Cardiac fibroblast (primary cell): ENCODE measurements at regions not wholly inside any gene's neighbourhood (a gene's known extent, or its start where the extent isn't known, plus 50 kb on each side); places are given as distances from the start of the nearest gene placed in this dataset.

Experiments
- DNase-seq, 2 donors: peaks; one replicate each; pipeline versions ENCODE4 v3.0.0 to v3.0.0-alpha.2; 2010; ENCODE audit warnings: low read depth in 2 of 2
- H3K4me3 ChIP-seq, 2 donors: replicated peaks in 1 of 2; 1 replicate in 1 of 2; 2 replicates in 1 of 2; pipeline ENCODE4 v1.5.1; 2011; ENCODE audit warnings: low read depth in 2 of 2, low read length in 2 of 2, mild to moderate bottlenecking in 2 of 2, moderate library complexity in 1 of 2
- TF ChIP-seq, protein P1 (sequence below): IDR thresholded peaks from one replicate; pipeline ENCODE4 v1.5.1; 2011; ENCODE audit warnings: low read depth, mild to moderate bottlenecking, low read length, inconsistent platforms

DNA sequence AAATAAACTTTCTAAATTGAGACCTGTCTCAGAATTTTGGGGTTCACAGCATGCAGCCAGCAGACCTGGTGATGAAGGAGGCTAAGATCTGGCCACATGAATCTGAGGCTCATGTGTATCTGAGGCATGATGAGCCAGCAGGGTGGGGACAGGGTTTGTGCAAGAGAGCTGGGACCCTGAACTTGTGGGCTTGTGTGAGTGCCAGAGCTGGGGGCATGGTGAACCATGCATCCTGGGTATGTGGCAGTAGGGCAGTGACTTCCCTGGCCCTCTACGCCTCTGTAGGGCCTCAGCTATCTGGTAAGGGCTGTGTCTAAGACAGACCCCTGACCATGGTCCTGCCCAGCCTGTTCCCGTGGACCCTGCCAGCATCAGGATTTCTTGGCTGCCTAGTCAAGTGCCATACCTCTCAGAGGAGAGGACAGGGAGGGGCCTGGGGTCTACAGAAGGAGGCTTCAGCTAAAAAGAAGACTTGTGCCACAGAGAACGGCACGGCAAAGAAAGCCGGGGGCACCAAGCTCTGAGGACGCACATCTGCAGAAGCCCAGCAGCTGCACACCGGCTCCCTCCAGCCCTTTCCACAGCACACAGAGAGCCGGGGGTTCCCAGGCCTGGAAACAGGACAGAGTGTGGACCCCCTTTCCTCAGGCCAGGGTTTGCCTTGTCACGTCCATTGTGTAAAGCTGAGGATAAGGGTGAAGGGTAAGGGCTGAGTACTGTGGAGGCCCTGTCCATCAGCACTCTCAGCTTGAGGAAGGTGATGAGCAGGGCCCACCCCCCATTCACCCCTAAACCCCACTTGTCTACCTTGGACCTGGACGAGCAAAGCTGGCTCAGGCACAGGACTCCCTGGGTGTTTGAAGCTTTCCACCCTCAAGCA lies 130.1 kb downstream of the MRPL36 start:
- TF ChIP-seq, protein P1, sequence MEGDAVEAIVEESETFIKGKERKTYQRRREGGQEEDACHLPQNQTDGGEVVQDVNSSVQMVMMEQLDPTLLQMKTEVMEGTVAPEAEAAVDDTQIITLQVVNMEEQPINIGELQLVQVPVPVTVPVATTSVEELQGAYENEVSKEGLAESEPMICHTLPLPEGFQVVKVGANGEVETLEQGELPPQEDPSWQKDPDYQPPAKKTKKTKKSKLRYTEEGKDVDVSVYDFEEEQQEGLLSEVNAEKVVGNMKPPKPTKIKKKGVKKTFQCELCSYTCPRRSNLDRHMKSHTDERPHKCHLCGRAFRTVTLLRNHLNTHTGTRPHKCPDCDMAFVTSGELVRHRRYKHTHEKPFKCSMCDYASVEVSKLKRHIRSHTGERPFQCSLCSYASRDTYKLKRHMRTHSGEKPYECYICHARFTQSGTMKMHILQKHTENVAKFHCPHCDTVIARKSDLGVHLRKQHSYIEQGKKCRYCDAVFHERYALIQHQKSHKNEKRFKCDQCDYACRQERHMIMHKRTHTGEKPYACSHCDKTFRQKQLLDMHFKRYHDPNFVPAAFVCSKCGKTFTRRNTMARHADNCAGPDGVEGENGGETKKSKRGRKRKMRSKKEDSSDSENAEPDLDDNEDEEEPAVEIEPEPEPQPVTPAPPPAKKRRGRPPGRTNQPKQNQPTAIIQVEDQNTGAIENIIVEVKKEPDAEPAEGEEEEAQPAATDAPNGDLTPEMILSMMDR, result no peak
- no peak overlapping the region for H3K4me3 ChIP-seq
- DNase-seq, result no peak

DNA sequence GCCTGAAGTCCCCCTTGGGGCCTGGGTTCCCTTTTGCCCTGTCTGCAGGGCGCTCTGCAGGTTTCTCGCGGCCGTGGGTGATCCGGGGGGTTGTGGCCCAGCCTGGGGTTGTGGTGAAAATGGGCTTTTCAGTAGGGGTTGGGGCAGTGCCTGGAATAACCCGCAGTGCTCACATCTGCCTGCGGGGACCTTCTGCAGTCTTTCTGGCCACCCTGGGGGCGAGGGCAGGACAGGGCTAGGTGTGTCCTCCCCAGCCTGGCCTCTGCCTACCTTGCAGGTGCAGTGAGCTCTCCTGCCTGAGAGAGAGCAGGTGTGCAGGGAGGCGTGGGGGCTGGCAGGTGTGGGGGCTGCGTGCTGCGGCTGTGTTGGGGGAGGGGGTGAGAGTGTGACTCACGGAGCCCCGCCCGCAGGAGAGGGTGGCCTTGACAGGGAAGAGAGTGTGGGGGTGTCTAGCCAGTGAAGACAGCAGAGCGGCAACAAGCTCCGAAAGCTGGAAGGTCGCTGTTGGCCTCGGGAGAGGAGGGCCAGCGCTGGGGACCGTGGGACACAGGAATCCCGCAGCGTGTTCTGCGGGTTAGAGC lies 131.4 kb downstream of the MRPL36 start:
- TF ChIP-seq, protein P1, result no peak
- H3K4me3 ChIP-seq, result no peak overlapping the region
- no peak for DNase-seq

DNA sequence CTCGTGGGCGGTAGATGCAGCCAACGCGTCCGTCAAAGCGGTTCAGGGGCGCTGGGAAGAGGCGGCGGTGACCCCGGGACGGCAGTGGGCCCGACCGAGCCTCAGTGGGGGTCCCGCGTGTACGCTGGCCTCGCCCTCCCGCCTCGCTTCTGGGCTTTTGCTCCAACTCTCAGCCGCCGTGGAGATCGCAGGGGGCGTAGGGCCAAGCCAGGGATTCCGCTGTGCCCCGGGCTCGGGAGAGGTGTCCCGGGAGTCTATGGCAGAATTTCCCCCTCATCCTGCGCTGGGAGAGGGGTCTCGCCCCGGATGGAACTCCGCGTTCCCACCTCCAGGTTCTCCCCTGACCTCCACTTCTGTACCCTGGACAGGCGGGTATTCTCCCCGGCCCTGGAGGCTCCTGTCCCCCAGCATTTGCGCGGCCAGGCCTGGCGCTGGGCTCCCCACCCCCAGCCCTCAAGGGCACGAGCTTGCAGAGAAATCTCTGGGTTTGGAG lies 131.9 kb downstream of the MRPL36 start:
- TF ChIP-seq, protein P1, result no peak
- H3K4me3 ChIP-seq, result no peak overlapping the region
- DNase-seq, result no peak

DNA sequence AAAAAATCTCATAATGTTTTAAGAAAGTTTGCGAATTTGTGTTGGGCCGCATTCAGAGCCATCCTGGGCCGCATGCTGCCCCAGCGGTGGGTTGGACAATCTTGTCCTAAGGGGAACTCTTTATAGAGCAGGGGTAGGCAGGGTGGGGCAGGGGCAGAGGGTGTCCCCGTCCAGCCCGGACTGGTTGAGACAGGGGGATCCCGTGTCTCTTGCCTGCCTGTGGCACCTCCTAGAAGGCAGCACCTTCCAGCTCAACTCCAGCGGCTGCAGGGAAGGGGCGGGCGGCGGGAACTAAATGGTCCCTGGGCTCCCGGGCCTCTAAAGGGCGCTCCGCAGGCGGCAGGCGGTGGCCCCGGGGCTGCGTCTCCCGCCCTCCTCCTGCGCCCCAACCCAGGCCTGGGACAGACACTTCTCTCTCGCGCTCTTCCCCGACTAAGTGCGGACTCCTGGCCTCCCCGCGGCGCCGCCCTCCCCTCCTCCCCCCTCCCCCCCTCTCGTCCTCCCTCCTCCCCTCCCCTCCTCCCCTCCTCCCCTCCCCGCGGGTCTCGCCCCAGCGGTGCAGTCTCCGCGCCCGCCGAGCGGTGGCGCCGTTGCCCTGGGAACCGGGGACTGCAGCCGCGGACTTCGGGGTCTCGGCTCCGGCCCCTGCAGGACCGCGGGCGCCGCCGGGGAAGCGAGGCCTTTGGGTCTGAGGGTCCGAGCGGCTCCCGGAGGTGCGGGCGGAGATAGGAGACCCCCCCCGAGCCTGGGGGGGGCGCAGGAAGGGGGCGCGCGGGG lies 132.6 kb downstream of the MRPL36 start:
- no peak overlapping the region for H3K4me3 ChIP-seq
- TF ChIP-seq, protein P1, result peak; percentile 19
- DNase-seq, result peak in 1 of 2 donors; percentile 30

DNA sequence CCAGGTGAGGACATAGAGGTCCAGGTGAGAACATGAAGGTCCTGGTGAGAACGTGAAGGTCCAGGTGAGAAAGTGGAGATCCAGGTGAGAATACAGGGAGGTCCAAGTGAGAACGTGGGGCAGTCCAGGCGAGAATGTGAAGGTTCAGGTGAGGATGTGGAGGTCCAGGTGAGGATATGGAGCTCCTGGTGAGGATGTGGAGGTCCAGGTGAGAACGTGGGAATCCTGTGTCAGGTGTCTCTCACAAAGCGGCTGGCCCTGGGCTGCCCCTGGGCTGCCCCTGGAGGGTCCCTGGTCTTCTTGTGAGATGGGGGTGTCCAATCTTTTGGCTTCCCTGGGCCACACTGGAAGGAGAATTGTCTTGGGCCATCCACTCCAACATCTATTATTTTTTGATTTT lies 133.4 kb downstream of the MRPL36 start:
- no peak for DNase-seq
- no peak overlapping the region for H3K4me3 ChIP-seq

DNA sequence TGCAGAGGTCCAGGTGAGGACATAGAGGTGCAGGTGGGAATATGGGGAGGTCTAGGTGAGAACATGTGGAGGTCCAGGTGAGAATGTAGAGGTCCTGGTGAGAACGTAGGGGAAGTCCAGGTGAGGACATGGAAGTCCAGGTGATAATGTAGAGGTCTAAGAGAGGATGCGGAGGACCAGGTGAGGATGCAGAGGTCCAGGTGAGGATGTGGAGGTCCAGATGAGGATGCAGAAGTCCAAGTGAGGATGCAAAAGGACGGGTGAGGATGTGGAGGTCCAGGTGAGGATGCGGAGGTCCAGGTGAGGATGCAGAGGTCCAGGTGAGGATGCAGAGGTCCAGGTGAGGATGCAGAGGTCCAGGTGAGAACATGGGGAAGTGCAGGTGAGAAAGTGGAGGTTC lies 133.8 kb downstream of the MRPL36 start:
- TF ChIP-seq, protein P1, result no peak
- no peak for DNase-seq
- no peak overlapping the region for H3K4me3 ChIP-seq

More for the DNA sequence above, 133.4 kb downstream of the MRPL36 start:
- TF ChIP-seq, protein P1, result no peak
